GM23338 (cell line): ENCODE measurements at regions not wholly inside any gene's neighbourhood (a gene's known extent, or its start where the extent isn't known, plus 50 kb on each side); places are given as distances from the start of the nearest gene placed in this dataset.

Experiments used
- ATAC-seq: fragments of 200-7000 bp; cut with Tn5 transposase; 3 replicates; pipeline ENCODE4 v1.9.1; 2020
- DNase-seq: peaks from one replicate; pipeline ENCODE4 v3.0.0-alpha.2; 2015; ENCODE audit warnings: low spot score
- H2AFZ ChIP-seq: fragments of 200-600 bp; sonication (generic); 2 replicates; pipeline ENCODE4 v1.8.0; 2016; ENCODE audit warnings: antibody characterized with exemption, mild to moderate bottlenecking, moderate library complexity
- H3F3A ChIP-seq: fragments of 200-600 bp; sonication (generic); replicated peaks from 2 replicates; pipeline ENCODE4 v1.8.0; 2017; ENCODE audit warnings: antibody characterized with exemption, mixed run types, low read depth
- H3K27ac ChIP-seq: fragments of 200-600 bp; sonication (generic); 2 replicates; pipeline ENCODE4 v1.6.1; 2016; ENCODE audit warnings: low read depth
- H3K27me3 ChIP-seq: fragments of 200-600 bp; sonication (generic); 2 replicates; pipeline ENCODE4 v1.8.0; 2016; ENCODE audit warnings: mild to moderate bottlenecking, mixed run types, moderate library complexity; ENCODE audit not compliant: insufficient read depth
- H3K36me3 ChIP-seq: fragments of 200-600 bp; sonication (generic); 2 replicates; pipeline ENCODE4 v1.8.0; 2016; ENCODE audit warnings: mild to moderate bottlenecking; ENCODE audit not compliant: insufficient read depth
- H3K4me1 ChIP-seq: fragments of 200-600 bp; sonication (generic); 2 replicates; pipeline ENCODE4 v1.8.0; 2016; ENCODE audit warnings: mild to moderate bottlenecking, moderate library complexity; ENCODE audit not compliant: insufficient read depth
- H3K4me2 ChIP-seq: fragments of 200-600 bp; sonication (generic); 2 replicates; pipeline ENCODE4 v1.7.1; 2017; ENCODE audit warnings: mixed run types
- H3K4me3 ChIP-seq: fragments of 200-600 bp; sonication (generic); 2 replicates; pipeline ENCODE4 v1.6.1; 2016; ENCODE audit warnings: mixed run types
- H3K79me2 ChIP-seq: fragments of 200-600 bp; sonication (generic); replicated peaks from 2 replicates; pipeline ENCODE4 v1.8.0; 2017; ENCODE audit warnings: mild to moderate bottlenecking; ENCODE audit not compliant: insufficient read depth
- H3K9me2 ChIP-seq: fragments of 200-600 bp; sonication (generic); 2 replicates; pipeline ENCODE4 v1.8.0; 2017; ENCODE audit not compliant: insufficient read depth
- H4K20me1 ChIP-seq: fragments of 200-600 bp; sonication (generic); replicated peaks from 2 replicates; pipeline ENCODE4 v1.8.0; 2017; ENCODE audit warnings: mild to moderate bottlenecking; ENCODE audit not compliant: insufficient read depth
- H3K27ac Mint-ChIP-seq: 2 replicates; pipeline ENCODE4 v1.8.0; 2020; ENCODE audit warnings: inconsistent platforms, mild to moderate bottlenecking, moderate library complexity, mixed read lengths
- H3K27me3 Mint-ChIP-seq: 3 replicates; pipeline ENCODE4 v1.8.0; 2022; ENCODE audit warnings: low read depth, mild to moderate bottlenecking, moderate library complexity, mixed read lengths, inconsistent platforms; ENCODE audit not compliant: insufficient read depth, poor library complexity
- H3K36me3 Mint-ChIP-seq: 3 replicates; pipeline ENCODE4 v1.8.0; 2021; ENCODE audit warnings: low read depth, mild to moderate bottlenecking, inconsistent platforms, moderate library complexity, mixed read lengths
- H3K4me1 Mint-ChIP-seq: 3 replicates; pipeline ENCODE4 v1.8.0; 2020; ENCODE audit warnings: mild to moderate bottlenecking, inconsistent platforms, mixed read lengths
- H3K4me3 Mint-ChIP-seq: 3 replicates; pipeline ENCODE4 v1.8.0; 2021; ENCODE audit warnings: moderate library complexity, mild to moderate bottlenecking, inconsistent platforms, mixed read lengths
- H3K9me3 Mint-ChIP-seq: 3 replicates; pipeline ENCODE4 v1.8.0; 2020; ENCODE audit warnings: moderate library complexity, mild to moderate bottlenecking, inconsistent platforms, mixed read lengths
- CREB1 ChIP-seq: fragments of 250-450 bp; sonication (Bioruptor Pico); IDR thresholded peaks from 2 replicates; pipeline ENCODE4 v1.5.0; 2020; ENCODE audit warnings: low read depth, mild to moderate bottlenecking, moderate library complexity
- EZH2 ChIP-seq: fragments of 200-600 bp; sonication (generic); IDR thresholded peaks from one replicate; pipeline ENCODE4 v1.8.0; 2017; ENCODE audit warnings: antibody characterized with exemption, mild to moderate bottlenecking, low read depth; ENCODE audit not compliant: unreplicated experiment
- JUNB ChIP-seq: IDR thresholded peaks from one replicate; pipeline ENCODE4 v1.6.1; 2016; ENCODE audit warnings: antibody characterized with exemption; ENCODE audit not compliant: unreplicated experiment
- NANOG ChIP-seq: IDR thresholded peaks from 2 replicates; pipeline ENCODE4 v1.6.1; 2016; ENCODE audit warnings: antibody characterized with exemption, borderline replicate concordance
- POLR2AphosphoS5 ChIP-seq: IDR thresholded peaks from 2 replicates; pipeline ENCODE4 v1.6.1; 2016; ENCODE audit warnings: antibody characterized with exemption, low read depth
- ZNF331 ChIP-seq: fragments of 250-450 bp; sonication (Bioruptor Pico); IDR thresholded peaks from 2 replicates; pipeline ENCODE4 v1.5.0; 2020; ENCODE audit warnings: low read depth, mild to moderate bottlenecking, moderate library complexity
- TF ChIP-seq, protein P1 (sequence below): IDR thresholded peaks from 2 replicates; pipeline ENCODE4 v1.6.1; 2016; ENCODE audit warnings: antibody characterized with exemption
- TF ChIP-seq, protein P2 (sequence below): IDR thresholded peaks from one replicate; pipeline ENCODE4 v1.6.1; 2018; ENCODE audit warnings: antibody characterized with exemption; ENCODE audit not compliant: unreplicated experiment
- TF ChIP-seq, protein P3 (sequence below): fragments of 250-450 bp; sonication (Bioruptor Pico); IDR thresholded peaks from 2 replicates; pipeline ENCODE4 v1.5.0; 2020; ENCODE audit warnings: mild to moderate bottlenecking, moderate library complexity
- TF ChIP-seq, protein P4 (sequence below), 2 experiments: fragments of 200-600 bp in 1 of 2; sonication (generic) in 1 of 2; conservative IDR thresholded peaks; 2 replicates each; pipeline versions ENCODE4 v1.5.1 to v1.6.1; 2016 to 2017; ENCODE audit warnings: antibody characterized with exemption in 2 of 2, low read depth in 2 of 2, mild to moderate bottlenecking in 2 of 2, moderate library complexity in 1 of 2

DNA sequence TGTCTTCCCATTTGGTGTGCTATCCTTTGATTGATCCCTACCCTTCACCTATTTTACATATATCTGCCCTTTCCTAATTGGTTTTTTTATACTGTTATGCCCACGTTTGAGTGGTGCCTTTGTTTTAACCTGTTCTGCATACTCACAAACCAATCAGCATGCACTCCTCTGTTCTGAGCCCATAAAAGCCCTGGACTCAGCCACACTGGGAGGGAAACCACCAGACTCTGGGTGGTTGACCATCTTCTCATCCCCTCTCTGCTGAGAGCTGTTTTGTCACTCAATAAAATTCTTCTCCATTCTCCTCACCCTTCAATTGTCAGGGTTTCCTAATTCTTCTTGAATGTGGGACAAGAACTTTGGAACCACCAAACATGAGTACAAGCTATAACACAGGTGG is 989.8 kb downstream of the ADGRL2 start:
- Histone ChIP-seq H4K20me1 (no peaks in the 10 kb centered on the region), H3K9me2 (no peaks in the 10 kb centered on the region), H3K27me3 (no peaks in the 10 kb centered on the region), H3K4me1 (peaks cover 15% of the 10 kb centered on the region; the same call in 1 of the 2 replicates), H3K4me3 (no peak overlapping the region), H3K36me3 (no peaks in the 10 kb centered on the region), H3K79me2 (no peaks in the 10 kb centered on the region), H2AFZ (no peak overlapping the region), H3F3A (no peaks in the 10 kb centered on the region), H3K4me2 (no peak overlapping the region), H3K27ac (no peak overlapping the region)
- H3K4me1 Mint-ChIP-seq = peaks cover 19% of the 10 kb centered on the region
- DNase-seq = no peak
- peaks cover 30% of the 10 kb centered on the region for H3K36me3 Mint-ChIP-seq
- TF ChIP-seq, protein P1, sequence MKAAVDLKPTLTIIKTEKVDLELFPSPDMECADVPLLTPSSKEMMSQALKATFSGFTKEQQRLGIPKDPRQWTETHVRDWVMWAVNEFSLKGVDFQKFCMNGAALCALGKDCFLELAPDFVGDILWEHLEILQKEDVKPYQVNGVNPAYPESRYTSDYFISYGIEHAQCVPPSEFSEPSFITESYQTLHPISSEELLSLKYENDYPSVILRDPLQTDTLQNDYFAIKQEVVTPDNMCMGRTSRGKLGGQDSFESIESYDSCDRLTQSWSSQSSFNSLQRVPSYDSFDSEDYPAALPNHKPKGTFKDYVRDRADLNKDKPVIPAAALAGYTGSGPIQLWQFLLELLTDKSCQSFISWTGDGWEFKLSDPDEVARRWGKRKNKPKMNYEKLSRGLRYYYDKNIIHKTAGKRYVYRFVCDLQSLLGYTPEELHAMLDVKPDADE = no peak
- TF ChIP-seq, protein P2, sequence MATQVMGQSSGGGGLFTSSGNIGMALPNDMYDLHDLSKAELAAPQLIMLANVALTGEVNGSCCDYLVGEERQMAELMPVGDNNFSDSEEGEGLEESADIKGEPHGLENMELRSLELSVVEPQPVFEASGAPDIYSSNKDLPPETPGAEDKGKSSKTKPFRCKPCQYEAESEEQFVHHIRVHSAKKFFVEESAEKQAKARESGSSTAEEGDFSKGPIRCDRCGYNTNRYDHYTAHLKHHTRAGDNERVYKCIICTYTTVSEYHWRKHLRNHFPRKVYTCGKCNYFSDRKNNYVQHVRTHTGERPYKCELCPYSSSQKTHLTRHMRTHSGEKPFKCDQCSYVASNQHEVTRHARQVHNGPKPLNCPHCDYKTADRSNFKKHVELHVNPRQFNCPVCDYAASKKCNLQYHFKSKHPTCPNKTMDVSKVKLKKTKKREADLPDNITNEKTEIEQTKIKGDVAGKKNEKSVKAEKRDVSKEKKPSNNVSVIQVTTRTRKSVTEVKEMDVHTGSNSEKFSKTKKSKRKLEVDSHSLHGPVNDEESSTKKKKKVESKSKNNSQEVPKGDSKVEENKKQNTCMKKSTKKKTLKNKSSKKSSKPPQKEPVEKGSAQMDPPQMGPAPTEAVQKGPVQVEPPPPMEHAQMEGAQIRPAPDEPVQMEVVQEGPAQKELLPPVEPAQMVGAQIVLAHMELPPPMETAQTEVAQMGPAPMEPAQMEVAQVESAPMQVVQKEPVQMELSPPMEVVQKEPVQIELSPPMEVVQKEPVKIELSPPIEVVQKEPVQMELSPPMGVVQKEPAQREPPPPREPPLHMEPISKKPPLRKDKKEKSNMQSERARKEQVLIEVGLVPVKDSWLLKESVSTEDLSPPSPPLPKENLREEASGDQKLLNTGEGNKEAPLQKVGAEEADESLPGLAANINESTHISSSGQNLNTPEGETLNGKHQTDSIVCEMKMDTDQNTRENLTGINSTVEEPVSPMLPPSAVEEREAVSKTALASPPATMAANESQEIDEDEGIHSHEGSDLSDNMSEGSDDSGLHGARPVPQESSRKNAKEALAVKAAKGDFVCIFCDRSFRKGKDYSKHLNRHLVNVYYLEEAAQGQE = no peak
- no peak overlapping the region for H3K4me3 Mint-ChIP-seq
- H3K27ac Mint-ChIP-seq = no peak overlapping the region
- peaks cover 23% of the 10 kb centered on the region for H3K9me3 Mint-ChIP-seq
- H3K27me3 Mint-ChIP-seq = peaks cover 4% of the 10 kb centered on the region
- ATAC-seq = no peak

DNA sequence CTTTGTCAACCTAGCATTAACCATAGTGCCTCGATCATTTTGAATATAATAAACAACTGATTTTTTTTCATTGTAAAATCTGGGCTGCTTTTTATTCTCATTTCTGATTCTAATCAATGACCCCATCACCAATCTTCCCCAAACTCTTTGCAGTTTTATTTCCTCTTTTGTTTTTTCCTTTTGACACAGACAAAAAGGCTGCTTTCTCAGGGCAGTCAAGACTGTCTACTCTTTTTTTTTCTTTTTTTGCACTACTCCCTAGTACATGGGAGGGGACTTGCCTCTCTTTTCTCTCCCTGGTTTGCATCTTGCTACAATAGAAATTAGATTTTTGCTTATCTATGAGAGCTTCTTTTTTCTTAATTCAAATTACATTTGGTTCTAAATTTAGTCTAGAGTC is 987.9 kb downstream of the ADGRL2 start:
- Mint-ChIP-seq H3K4me3 (no peak overlapping the region), H3K4me1 (peaks cover 18% of the 10 kb centered on the region), H3K9me3 (peaks cover 23% of the 10 kb centered on the region), H3K36me3 (peaks cover 42% of the 10 kb centered on the region), H3K27ac (no peak overlapping the region), H3K27me3 (peaks cover 4% of the 10 kb centered on the region)
- no peak overlapping the region for H3K4me3 ChIP-seq
- DNase-seq (no peak), ATAC-seq (no peak)
- H3K9me2 ChIP-seq = no peaks in the 10 kb centered on the region
- H3K27ac ChIP-seq = no peak overlapping the region
- H3K36me3 ChIP-seq = no peaks in the 10 kb centered on the region
- H4K20me1 ChIP-seq = no peaks in the 10 kb centered on the region
- peaks cover 15% of the 10 kb centered on the region; the same call in 1 of the 2 replicates for H3K4me1 ChIP-seq
- H2AFZ ChIP-seq = no peak overlapping the region
- H3K4me2 ChIP-seq = no peak overlapping the region
- no peaks in the 10 kb centered on the region for H3K79me2 ChIP-seq
- H3K27me3 ChIP-seq = no peaks in the 10 kb centered on the region
- no peaks in the 10 kb centered on the region for H3F3A ChIP-seq
- TF ChIP-seq, protein P3, sequence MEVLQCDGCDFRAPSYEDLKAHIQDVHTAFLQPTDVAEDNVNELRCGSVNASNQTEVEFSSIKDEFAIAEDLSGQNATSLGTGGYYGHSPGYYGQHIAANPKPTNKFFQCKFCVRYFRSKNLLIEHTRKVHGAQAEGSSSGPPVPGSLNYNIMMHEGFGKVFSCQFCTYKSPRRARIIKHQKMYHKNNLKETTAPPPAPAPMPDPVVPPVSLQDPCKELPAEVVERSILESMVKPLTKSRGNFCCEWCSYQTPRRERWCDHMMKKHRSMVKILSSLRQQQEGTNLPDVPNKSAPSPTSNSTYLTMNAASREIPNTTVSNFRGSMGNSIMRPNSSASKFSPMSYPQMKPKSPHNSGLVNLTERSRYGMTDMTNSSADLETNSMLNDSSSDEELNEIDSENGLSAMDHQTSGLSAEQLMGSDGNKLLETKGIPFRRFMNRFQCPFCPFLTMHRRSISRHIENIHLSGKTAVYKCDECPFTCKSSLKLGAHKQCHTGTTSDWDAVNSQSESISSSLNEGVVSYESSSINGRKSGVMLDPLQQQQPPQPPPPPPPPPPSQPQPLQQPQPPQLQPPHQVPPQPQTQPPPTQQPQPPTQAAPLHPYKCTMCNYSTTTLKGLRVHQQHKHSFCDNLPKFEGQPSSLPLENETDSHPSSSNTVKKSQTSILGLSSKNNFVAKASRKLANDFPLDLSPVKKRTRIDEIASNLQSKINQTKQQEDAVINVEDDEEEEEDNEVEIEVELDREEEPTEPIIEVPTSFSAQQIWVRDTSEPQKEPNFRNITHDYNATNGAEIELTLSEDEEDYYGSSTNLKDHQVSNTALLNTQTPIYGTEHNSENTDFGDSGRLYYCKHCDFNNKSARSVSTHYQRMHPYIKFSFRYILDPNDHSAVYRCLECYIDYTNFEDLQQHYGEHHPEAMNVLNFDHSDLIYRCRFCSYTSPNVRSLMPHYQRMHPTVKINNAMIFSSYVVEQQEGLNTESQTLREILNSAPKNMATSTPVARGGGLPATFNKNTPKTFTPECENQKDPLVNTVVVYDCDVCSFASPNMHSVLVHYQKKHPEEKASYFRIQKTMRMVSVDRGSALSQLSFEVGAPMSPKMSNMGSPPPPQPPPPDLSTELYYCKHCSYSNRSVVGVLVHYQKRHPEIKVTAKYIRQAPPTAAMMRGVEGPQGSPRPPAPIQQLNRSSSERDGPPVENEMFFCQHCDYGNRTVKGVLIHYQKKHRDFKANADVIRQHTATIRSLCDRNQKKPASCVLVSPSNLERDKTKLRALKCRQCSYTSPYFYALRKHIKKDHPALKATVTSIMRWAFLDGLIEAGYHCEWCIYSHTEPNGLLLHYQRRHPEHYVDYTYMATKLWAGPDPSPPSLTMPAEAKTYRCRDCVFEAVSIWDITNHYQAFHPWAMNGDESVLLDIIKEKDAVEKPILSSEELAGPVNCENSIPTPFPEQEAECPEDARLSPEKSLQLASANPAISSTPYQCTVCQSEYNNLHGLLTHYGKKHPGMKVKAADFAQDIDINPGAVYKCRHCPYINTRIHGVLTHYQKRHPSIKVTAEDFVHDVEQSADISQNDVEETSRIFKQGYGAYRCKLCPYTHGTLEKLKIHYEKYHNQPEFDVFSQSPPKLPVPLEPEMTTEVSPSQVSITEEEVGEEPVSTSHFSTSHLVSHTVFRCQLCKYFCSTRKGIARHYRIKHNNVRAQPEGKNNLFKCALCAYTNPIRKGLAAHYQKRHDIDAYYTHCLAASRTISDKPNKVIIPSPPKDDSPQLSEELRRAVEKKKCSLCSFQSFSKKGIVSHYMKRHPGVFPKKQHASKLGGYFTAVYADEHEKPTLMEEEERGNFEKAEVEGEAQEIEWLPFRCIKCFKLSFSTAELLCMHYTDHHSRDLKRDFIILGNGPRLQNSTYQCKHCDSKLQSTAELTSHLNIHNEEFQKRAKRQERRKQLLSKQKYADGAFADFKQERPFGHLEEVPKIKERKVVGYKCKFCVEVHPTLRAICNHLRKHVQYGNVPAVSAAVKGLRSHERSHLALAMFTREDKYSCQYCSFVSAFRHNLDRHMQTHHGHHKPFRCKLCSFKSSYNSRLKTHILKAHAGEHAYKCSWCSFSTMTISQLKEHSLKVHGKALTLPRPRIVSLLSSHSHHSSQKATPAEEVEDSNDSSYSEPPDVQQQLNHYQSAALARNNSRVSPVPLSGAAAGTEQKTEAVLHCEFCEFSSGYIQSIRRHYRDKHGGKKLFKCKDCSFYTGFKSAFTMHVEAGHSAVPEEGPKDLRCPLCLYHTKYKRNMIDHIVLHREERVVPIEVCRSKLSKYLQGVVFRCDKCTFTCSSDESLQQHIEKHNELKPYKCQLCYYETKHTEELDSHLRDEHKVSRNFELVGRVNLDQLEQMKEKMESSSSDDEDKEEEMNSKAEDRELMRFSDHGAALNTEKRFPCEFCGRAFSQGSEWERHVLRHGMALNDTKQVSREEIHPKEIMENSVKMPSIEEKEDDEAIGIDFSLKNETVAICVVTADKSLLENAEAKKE (CRISPR knock-in tag) = no peak
- TF ChIP-seq EZH2 = no peak
- TF ChIP-seq, protein P4, sequence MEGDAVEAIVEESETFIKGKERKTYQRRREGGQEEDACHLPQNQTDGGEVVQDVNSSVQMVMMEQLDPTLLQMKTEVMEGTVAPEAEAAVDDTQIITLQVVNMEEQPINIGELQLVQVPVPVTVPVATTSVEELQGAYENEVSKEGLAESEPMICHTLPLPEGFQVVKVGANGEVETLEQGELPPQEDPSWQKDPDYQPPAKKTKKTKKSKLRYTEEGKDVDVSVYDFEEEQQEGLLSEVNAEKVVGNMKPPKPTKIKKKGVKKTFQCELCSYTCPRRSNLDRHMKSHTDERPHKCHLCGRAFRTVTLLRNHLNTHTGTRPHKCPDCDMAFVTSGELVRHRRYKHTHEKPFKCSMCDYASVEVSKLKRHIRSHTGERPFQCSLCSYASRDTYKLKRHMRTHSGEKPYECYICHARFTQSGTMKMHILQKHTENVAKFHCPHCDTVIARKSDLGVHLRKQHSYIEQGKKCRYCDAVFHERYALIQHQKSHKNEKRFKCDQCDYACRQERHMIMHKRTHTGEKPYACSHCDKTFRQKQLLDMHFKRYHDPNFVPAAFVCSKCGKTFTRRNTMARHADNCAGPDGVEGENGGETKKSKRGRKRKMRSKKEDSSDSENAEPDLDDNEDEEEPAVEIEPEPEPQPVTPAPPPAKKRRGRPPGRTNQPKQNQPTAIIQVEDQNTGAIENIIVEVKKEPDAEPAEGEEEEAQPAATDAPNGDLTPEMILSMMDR (conservative IDR thresholded peaks at IDR 0.05; ENCODE audit: low read depth in 2 of 2) = no peak
- TF ChIP-seq POLR2AphosphoS5 = no peak
- no peak for TF ChIP-seq ZNF331
- no peak for TF ChIP-seq CREB1 (CRISPR knock-in tag)
- TF ChIP-seq NANOG = no peak
- no peak for TF ChIP-seq JUNB
